ENCODE measurements at regions not wholly inside any gene's neighbourhood (a gene's known extent, or its start where the extent isn't known, plus 50 kb on each side); places are given as distances from the start of the nearest gene placed in this dataset.

DNA sequence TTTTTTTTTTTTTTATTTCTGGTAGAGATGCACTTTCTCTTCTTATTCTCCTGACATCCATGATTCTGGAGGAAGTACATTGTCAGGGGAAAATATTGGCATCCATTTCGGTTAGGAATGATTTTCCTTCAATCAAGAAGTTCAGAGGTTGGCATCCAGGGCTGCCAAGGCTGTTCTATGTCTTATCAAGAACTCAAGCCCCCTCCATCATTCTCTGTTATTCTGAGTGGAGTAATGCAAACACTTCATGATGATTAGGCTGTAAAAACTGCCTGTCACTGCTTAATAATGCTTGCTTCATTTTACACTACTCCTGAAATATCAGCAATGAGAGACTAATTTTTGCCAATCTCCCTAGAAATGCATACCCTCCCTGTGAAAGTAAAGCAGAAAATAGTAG is 417.1 kb upstream of the NFIA start:
- no peak for ATAC-seq
- no peak overlapping the region for H2AFZ ChIP-seq (ENCODE audit: low read depth, low read length, poor library complexity, severe bottlenecking)
- H3K36me3 ChIP-seq (ENCODE audit: control insufficient read depth in 1 of 2, insufficient read depth in 2 of 2, low read length in 2 of 2) = no peaks in the 10 kb centered on the region
- POLR2A ChIA-PET = no interaction called here
- no peaks in the 10 kb centered on the region; the same call in 1 of the 2 replicates for H3K27me3 ChIP-seq (ENCODE audit: insufficient read depth, low read length)
- H4K20me1 ChIP-seq (ENCODE audit: insufficient read depth) = no peaks in the 10 kb centered on the region
- H3K79me2 ChIP-seq (ENCODE audit: insufficient read depth, low read length) = no peaks in the 10 kb centered on the region
- BruUV-seq (replicated peaks) = no TSS peak
- RAD21 ChIA-PET (ENCODE audit: low non-redundant PET in 1 of 2, low total read pairs in 2 of 2, uncharacterized antibody in 2 of 2, unreplicated experiment in 2 of 2) = no interaction called here
- no peaks in the 10 kb centered on the region for H3K9me3 ChIP-seq (ENCODE audit: control insufficient read depth in 1 of 2, insufficient read depth in 1 of 2, low read depth in 1 of 2, low read length in 2 of 2)
- no peak overlapping the region for H3K27ac ChIP-seq (ENCODE audit: low read depth, low read length)
- H3K4me1 ChIP-seq (ENCODE audit: control insufficient read depth in 1 of 2, insufficient read depth in 2 of 2, low read length in 2 of 2) = no peaks in the 10 kb centered on the region
- no peaks in the 10 kb centered on the region for H3K9me2 ChIP-seq (ENCODE audit: insufficient read depth)
- no peak for TF ChIP-seq EZH2phosphoT487 (IDR thresholded peaks at IDR 0.05; ENCODE audit: borderline replicate concordance)
- TF ChIP-seq POLR2A (IDR thresholded peaks at IDR 0.05; ENCODE audit: borderline replicate concordance, extremely low read depth, insufficient read depth, insufficient read length) = no peak
- TF ChIP-seq EZH2 (IDR thresholded peaks at IDR 0.05) = no peak
- TF ChIP-seq, protein P1, sequence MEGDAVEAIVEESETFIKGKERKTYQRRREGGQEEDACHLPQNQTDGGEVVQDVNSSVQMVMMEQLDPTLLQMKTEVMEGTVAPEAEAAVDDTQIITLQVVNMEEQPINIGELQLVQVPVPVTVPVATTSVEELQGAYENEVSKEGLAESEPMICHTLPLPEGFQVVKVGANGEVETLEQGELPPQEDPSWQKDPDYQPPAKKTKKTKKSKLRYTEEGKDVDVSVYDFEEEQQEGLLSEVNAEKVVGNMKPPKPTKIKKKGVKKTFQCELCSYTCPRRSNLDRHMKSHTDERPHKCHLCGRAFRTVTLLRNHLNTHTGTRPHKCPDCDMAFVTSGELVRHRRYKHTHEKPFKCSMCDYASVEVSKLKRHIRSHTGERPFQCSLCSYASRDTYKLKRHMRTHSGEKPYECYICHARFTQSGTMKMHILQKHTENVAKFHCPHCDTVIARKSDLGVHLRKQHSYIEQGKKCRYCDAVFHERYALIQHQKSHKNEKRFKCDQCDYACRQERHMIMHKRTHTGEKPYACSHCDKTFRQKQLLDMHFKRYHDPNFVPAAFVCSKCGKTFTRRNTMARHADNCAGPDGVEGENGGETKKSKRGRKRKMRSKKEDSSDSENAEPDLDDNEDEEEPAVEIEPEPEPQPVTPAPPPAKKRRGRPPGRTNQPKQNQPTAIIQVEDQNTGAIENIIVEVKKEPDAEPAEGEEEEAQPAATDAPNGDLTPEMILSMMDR (IDR thresholded peaks at IDR 0.05 in 2 of 3, conservative IDR thresholded peaks at IDR 0.05 in 1 of 3; ENCODE audit: borderline replicate concordance in 1 of 3, insufficient read depth in 1 of 3, low read depth in 2 of 3, low read length in 2 of 3) = no peak
- TF ChIP-seq ZNF274 (IDR thresholded peaks at IDR 0.05; ENCODE audit: low read depth, low read length) = no peak
- TF ChIP-seq SRF (IDR thresholded peaks at IDR 0.05; ENCODE audit: low read depth) = no peak
- no peak for TF ChIP-seq YY1 (IDR thresholded peaks at IDR 0.05; ENCODE audit: extremely low read depth, insufficient replicate concordance, low read depth, low read length)
- no peak overlapping the region for H3K4me3 ChIP-seq (replicated peaks in 1 of 2; ENCODE audit: low read depth in 1 of 2, low read length in 2 of 2)
- CTCF ChIA-PET = no interaction called here
- no peak overlapping the region for H3K9ac ChIP-seq (ENCODE audit: low read length)
- H3K4me2 ChIP-seq (ENCODE audit: low read length) = no peak overlapping the region
- intact Hi-C loops (cut with micrococcal nuclease) = no loop called here
- DNase-seq (ENCODE audit: low read depth, low spot score) = no peak

DNA sequence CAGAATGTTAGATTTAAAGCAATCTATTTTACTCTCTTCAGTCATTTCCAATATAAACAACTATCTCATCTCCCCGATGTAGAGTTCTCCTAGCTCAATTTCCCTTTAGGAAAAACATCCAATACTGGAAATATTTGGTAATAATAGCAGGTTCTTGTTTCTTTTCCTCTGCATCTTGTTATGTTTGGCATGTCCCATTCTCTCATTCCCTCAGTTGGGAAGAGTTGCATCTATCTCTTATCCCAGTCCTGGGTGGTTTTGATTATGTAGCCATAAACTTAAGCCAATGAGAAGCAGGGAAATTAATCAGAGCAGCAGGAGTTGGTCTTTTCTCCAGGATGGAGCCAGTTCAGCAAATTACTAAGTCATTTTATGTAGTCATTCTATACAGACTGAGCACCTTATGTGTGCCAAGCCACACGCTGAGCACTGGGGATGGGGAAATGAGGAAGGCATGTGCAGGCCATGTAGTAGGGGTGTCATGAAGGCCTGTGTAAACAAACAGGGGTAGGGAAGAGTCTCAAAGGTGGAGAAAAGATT is 418.2 kb upstream of the NFIA start:
- BruUV-seq (replicated peaks) = no TSS peak

More for the DNA sequence above, 418.2 kb upstream of the NFIA start:
- TF ChIP-seq, protein P2, sequence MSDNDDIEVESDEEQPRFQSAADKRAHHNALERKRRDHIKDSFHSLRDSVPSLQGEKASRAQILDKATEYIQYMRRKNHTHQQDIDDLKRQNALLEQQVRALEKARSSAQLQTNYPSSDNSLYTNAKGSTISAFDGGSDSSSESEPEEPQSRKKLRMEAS (IDR thresholded peaks at IDR 0.05) = no peak
- TF ChIP-seq SP1 (IDR thresholded peaks at IDR 0.05; ENCODE audit: low read depth) (no peak), ELF1 (IDR thresholded peaks at IDR 0.05; ENCODE audit: borderline replicate concordance, low read depth) (no peak)
- H3K36me3 ChIP-seq (ENCODE audit: control insufficient read depth in 1 of 2, insufficient read depth in 2 of 2, low read length in 2 of 2) = no peaks in the 10 kb centered on the region
- ChIA-PET POLR2A (no interaction called here), RAD21 (ENCODE audit: low non-redundant PET in 1 of 2, low total read pairs in 2 of 2, uncharacterized antibody in 2 of 2, unreplicated experiment in 2 of 2) (no interaction called here), CTCF (no interaction called here)
- H3K27ac ChIP-seq (ENCODE audit: low read depth, low read length) = no peak overlapping the region
- DNase-seq (ENCODE audit: low read depth, low spot score) (no peak), ATAC-seq (no peak)
- no peaks in the 10 kb centered on the region for H3K4me1 ChIP-seq (ENCODE audit: control insufficient read depth in 1 of 2, insufficient read depth in 2 of 2, low read length in 2 of 2)
- no peak overlapping the region for H3K9ac ChIP-seq (ENCODE audit: low read length)
- H3K4me2 ChIP-seq (ENCODE audit: low read length) = no peak overlapping the region
- no peaks in the 10 kb centered on the region for H3K79me2 ChIP-seq (ENCODE audit: insufficient read depth, low read length)
- H2AFZ ChIP-seq (ENCODE audit: low read depth, low read length, poor library complexity, severe bottlenecking) = no peak overlapping the region
- H3K9me2 ChIP-seq (ENCODE audit: insufficient read depth) = no peaks in the 10 kb centered on the region
- H4K20me1 ChIP-seq (ENCODE audit: insufficient read depth) = no peaks in the 10 kb centered on the region
- H3K9me3 ChIP-seq (ENCODE audit: control insufficient read depth in 1 of 2, insufficient read depth in 1 of 2, low read depth in 1 of 2, low read length in 2 of 2) = no peaks in the 10 kb centered on the region
- intact Hi-C loops (cut with micrococcal nuclease) = no loop called here
- no peaks in the 10 kb centered on the region; the same call in 1 of the 2 replicates for H3K27me3 ChIP-seq (ENCODE audit: insufficient read depth, low read length)
- no peak overlapping the region for H3K4me3 ChIP-seq (replicated peaks in 1 of 2; ENCODE audit: low read depth in 1 of 2, low read length in 2 of 2)

All from HCT116 (cell line).